ENCODE measurements at regions not wholly inside any gene's neighbourhood (a gene's known extent, or its start where the extent isn't known, plus 50 kb on each side); places are given as distances from the start of the nearest gene placed in this dataset.
"Not testable (repeated sequence)": the region's sequence is repeated elsewhere in the genome, so short reads cannot be mapped to it uniquely, and the experiment has no call there.

DNA sequence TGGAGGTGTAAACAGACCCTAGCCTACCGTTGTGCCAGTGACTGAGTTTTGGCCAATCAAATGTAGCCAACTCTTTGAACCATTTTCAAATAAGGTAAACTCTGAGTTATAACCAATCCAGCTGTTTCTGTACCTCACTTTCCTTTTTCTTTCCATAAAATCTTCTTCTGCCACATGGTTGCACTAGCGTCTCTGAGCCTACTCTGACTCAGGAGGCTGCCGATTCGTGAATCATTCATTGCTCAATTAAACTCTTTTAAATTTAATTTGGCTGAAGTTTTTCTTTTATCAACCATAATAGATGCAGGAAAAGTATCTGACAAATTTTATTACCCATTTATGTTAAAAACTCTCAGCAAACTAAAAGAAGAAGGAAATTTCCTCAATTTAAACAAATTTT, 111.5 kb upstream of the LYPLAL1 start:
- FAIRE-seq (no peak), DNase-seq (ENCODE audit: insufficient read length, low spot score) (no peak)
- TF ChIP-seq TAF1 (IDR thresholded peaks at IDR 0.05; ENCODE audit: low read depth, low read length) (no peak), POU2F2 (IDR thresholded peaks at IDR 0.05; ENCODE audit: low read depth, low read length) (no peak), PAX5 (IDR thresholded peaks at IDR 0.05; ENCODE audit: insufficient read depth, low read length, severe bottlenecking) (no peak), POLR2A (IDR thresholded peaks at IDR 0.05; ENCODE audit: low read depth, low read length) (no peak), POLR2AphosphoS5 (IDR thresholded peaks at IDR 0.05; ENCODE audit: low read depth, low read length) (no peak), SPI1 (IDR thresholded peaks at IDR 0.05; ENCODE audit: low read depth, low read length) (no peak)

- FAIRE-seq (no peak), DNase-seq (ENCODE audit: insufficient read length, low spot score) (no peak)
- TF ChIP-seq PAX5 (IDR thresholded peaks at IDR 0.05; ENCODE audit: insufficient read depth, low read length, severe bottlenecking): no peak
- no peak for TF ChIP-seq POU2F2 (IDR thresholded peaks at IDR 0.05; ENCODE audit: low read depth, low read length)
- no peak for TF ChIP-seq POLR2A (IDR thresholded peaks at IDR 0.05; ENCODE audit: low read depth, low read length)
- no peak for TF ChIP-seq TAF1 (IDR thresholded peaks at IDR 0.05; ENCODE audit: low read depth, low read length)
- TF ChIP-seq SPI1 (IDR thresholded peaks at IDR 0.05; ENCODE audit: low read depth, low read length): no peak
- no peak for TF ChIP-seq POLR2AphosphoS5 (IDR thresholded peaks at IDR 0.05; ENCODE audit: low read depth, low read length)
Measured at GRCh38 chr1:219066098-219066497, 107.6 kb upstream of the LYPLAL1 start.

DNA sequence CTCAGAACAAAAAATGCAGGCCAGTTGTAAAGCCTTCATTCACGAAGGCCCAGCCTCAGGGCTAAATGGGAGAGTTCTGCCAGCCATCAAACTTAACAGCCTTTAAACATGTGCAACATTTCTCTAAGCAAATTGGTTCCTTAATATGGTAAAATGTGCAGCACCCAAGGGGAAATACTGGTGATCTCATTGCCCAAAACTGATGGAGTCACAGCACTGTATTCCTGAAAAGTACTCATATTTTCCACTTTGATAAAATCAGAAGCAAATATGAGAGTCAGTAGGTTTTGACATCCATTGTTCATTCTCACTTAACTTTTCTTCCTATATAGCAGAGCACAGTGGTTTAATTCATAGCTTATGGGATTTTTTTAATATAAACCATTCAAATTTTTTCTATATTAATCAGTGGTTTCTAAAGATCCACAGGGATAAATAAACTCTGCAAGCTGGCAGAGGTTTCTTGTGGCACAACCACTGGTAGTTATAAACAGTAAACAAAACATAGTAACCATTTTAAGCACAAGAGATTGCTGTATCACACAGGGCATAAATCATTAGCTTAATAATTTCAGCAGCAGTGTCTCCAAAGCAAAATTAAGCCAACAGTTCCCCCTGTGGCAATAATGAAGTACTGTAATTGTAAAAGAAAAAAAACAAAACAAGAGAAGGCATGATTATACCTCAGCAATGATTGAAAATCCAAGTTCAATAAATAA, 106.9 kb upstream of the LYPLAL1 start:
- FAIRE-seq (no peak), DNase-seq (ENCODE audit: insufficient read length, low spot score) (no peak)
- TF ChIP-seq POU2F2 (IDR thresholded peaks at IDR 0.05; ENCODE audit: low read depth, low read length): no peak
- TF ChIP-seq PAX5 (IDR thresholded peaks at IDR 0.05; ENCODE audit: insufficient read depth, low read length, severe bottlenecking): no peak
- no peak for TF ChIP-seq POLR2AphosphoS5 (IDR thresholded peaks at IDR 0.05; ENCODE audit: low read depth, low read length)
- no peak for TF ChIP-seq TAF1 (IDR thresholded peaks at IDR 0.05; ENCODE audit: low read depth, low read length)
- TF ChIP-seq POLR2A (IDR thresholded peaks at IDR 0.05; ENCODE audit: low read depth, low read length): no peak
- TF ChIP-seq SPI1 (IDR thresholded peaks at IDR 0.05; ENCODE audit: low read depth, low read length): no peak

DNA sequence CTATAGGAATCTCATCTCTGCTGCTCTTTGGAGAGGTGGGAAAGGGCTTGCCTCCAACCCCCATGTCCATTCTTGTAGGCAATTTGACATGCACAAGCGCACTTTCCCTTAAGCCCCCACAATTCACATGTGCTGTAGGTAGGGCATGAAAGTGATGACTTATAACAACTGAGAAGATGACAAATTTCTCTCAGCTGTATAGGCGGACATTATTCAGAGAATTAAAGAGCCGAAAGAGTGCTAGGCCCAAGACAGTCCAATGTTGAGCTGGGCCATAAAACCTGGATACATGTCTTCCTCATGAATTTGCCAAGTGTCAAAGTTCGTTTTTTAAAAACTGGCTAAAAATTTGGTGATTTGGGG, 106.3 kb upstream of the LYPLAL1 start:
- TF ChIP-seq TAF1 (IDR thresholded peaks at IDR 0.05; ENCODE audit: low read depth, low read length) (no peak), POLR2A (IDR thresholded peaks at IDR 0.05; ENCODE audit: low read depth, low read length) (no peak), PAX5 (IDR thresholded peaks at IDR 0.05; ENCODE audit: insufficient read depth, low read length, severe bottlenecking) (no peak), SPI1 (IDR thresholded peaks at IDR 0.05; ENCODE audit: low read depth, low read length) (no peak), POU2F2 (IDR thresholded peaks at IDR 0.05; ENCODE audit: low read depth, low read length) (no peak), POLR2AphosphoS5 (IDR thresholded peaks at IDR 0.05; ENCODE audit: low read depth, low read length) (no peak)
- no peak for FAIRE-seq
- DNase-seq (ENCODE audit: insufficient read length, low spot score): no peak

- FAIRE-seq; DNase-seq (ENCODE audit: insufficient read length, low spot score): not testable (repeated sequence)
Measured at GRCh38 chr1:219070395-219070794, 103.3 kb upstream of the LYPLAL1 start.

DNA sequence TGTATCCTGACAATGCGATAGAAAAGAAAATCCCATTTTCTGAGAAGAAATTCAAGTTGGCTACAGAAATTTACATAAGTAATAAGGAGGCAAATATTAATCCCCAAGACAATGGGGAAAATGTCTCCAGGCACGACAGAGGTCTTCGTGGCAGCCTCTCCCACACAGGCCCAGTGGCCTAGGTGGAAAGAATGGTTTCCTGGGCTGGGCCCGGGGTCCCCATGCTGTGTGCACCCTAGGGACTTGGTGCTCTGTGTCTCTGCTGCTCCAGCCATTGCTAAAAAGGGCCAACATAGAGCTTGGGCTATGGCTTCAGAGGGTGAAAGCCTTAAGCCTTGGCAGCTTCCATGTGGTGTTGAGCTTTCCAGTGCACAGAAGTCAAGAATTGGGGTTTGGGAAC, 102.5 kb upstream of the LYPLAL1 start:
- TF ChIP-seq SPI1 (IDR thresholded peaks at IDR 0.05; ENCODE audit: low read depth, low read length): no peak
- no peak for TF ChIP-seq POU2F2 (IDR thresholded peaks at IDR 0.05; ENCODE audit: low read depth, low read length)
- TF ChIP-seq POLR2AphosphoS5 (IDR thresholded peaks at IDR 0.05; ENCODE audit: low read depth, low read length): no peak
- TF ChIP-seq TAF1 (IDR thresholded peaks at IDR 0.05; ENCODE audit: low read depth, low read length): no peak
- no peak for TF ChIP-seq POLR2A (IDR thresholded peaks at IDR 0.05; ENCODE audit: low read depth, low read length)
- TF ChIP-seq PAX5 (IDR thresholded peaks at IDR 0.05; ENCODE audit: insufficient read depth, low read length, severe bottlenecking): no peak
- DNase-seq (ENCODE audit: insufficient read length, low spot score) (no peak), FAIRE-seq (no peak)

DNA sequence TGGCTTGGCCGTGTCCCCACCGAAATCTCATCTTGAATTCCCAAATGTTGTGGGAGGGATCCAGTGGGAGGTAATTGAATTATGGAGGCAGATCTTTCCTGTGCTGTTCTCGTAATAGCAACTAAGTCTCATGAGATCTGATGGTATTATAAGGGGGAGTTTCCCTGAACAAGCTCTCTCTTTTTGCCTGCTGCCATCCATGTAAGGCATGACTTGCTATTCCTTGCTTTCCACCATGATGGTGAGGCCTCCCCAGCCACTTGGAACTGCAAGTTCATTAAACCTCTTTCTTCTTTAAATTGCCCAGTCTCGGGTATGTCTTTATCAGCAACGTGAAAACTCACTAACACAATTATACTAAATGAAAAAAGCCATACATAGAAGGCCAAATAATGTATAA, 101.3 kb upstream of the LYPLAL1 start:
- no peak for FAIRE-seq
- no peak for DNase-seq (ENCODE audit: insufficient read length, low spot score)
- TF ChIP-seq POLR2A (IDR thresholded peaks at IDR 0.05; ENCODE audit: low read depth, low read length): no peak
- no peak for TF ChIP-seq TAF1 (IDR thresholded peaks at IDR 0.05; ENCODE audit: low read depth, low read length)
- TF ChIP-seq SPI1 (IDR thresholded peaks at IDR 0.05; ENCODE audit: low read depth, low read length): no peak
- TF ChIP-seq POLR2AphosphoS5 (IDR thresholded peaks at IDR 0.05; ENCODE audit: low read depth, low read length): no peak
- TF ChIP-seq POU2F2 (IDR thresholded peaks at IDR 0.05; ENCODE audit: low read depth, low read length): no peak
- TF ChIP-seq PAX5 (IDR thresholded peaks at IDR 0.05; ENCODE audit: insufficient read depth, low read length, severe bottlenecking): no peak

DNA sequence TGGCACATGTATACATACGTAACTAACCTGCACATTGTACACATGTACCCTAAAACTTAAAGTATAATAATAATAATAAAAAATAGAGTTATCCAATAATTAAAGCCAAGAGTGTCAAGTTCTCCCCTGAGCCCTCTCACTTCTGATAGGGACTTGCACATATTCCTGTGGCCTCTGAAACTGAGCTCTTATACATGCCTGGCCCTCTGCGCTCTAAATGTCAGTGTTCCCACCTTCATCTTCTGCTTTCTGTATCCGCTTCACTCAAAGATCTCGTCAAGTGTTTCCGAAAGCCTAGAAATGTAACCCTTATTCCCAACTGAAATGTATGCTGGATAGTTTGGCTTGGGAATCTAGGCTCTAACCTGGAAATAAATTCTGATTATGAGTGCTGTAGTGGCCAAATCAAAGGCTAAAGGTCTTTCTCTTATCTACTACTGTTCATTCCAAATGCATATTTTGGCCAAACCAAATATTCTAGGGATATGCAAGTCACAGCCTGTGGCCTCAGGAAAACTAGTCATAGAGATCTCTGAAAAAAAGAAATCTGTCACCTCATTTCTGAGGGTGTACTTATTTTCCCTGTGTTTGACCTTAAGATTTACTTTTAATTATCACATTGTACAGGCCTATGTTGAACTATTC, 99.5 kb upstream of the LYPLAL1 start:
- no peak for TF ChIP-seq POU2F2 (IDR thresholded peaks at IDR 0.05; ENCODE audit: low read depth, low read length)
- TF ChIP-seq POLR2A (IDR thresholded peaks at IDR 0.05; ENCODE audit: low read depth, low read length): no peak
- no peak for TF ChIP-seq SPI1 (IDR thresholded peaks at IDR 0.05; ENCODE audit: low read depth, low read length)
- no peak for TF ChIP-seq TAF1 (IDR thresholded peaks at IDR 0.05; ENCODE audit: low read depth, low read length)
- TF ChIP-seq PAX5 (IDR thresholded peaks at IDR 0.05; ENCODE audit: insufficient read depth, low read length, severe bottlenecking): no peak
- TF ChIP-seq POLR2AphosphoS5 (IDR thresholded peaks at IDR 0.05; ENCODE audit: low read depth, low read length): no peak
- DNase-seq (ENCODE audit: insufficient read length, low spot score) (no peak), FAIRE-seq (no peak)

DNA sequence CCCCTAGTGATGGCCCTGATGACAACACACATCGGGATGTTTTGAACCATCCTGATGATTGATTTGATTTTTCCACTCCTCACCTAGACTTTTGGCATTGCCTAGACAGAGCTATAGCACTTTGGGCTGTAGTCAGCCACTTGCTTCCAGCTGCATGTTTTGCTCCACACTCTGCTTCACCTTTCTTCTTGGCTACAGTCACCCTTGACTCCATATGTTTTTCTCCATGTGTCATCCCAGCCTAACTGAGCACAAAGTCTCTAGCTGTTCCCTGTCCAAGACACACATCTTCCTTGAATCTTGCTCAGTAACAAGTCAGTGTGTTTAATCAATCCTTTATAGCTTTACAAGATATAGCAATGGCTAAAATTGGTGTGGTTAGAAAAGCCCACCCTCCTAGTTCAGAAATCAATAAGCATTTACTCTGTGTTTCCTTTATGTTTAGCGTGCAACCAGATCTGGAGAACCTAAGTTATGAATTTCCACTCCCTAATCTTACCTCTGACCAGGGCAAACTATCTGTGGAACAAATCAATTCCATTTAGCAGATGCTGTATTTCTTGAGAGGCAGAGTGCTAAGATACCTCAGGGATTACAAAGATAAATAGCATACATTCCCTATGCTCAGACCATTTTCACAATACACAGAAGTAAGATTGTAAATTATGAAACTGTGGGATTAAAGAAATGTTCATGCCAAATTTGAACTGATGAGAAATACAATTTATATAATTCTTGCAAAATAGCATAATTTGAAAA, 98.4 kb upstream of the LYPLAL1 start:
- TF ChIP-seq TAF1 (IDR thresholded peaks at IDR 0.05; ENCODE audit: low read depth, low read length) (no peak), SPI1 (IDR thresholded peaks at IDR 0.05; ENCODE audit: low read depth, low read length) (no peak), POU2F2 (IDR thresholded peaks at IDR 0.05; ENCODE audit: low read depth, low read length) (no peak), POLR2A (IDR thresholded peaks at IDR 0.05; ENCODE audit: low read depth, low read length) (no peak), POLR2AphosphoS5 (IDR thresholded peaks at IDR 0.05; ENCODE audit: low read depth, low read length) (no peak), PAX5 (IDR thresholded peaks at IDR 0.05; ENCODE audit: insufficient read depth, low read length, severe bottlenecking) (no peak)
- no peak for DNase-seq (ENCODE audit: insufficient read length, low spot score)
- FAIRE-seq: no peak
